AG09319 (cell line): ENCODE measurements at regions not wholly inside any gene's neighbourhood (a gene's known extent, or its start where the extent isn't known, plus 50 kb on each side); places are given as distances from the start of the nearest gene placed in this dataset.

Experiments used
- DNase-seq: peaks from one replicate; pipeline ENCODE4 v3.0.0-alpha.2; 2010; ENCODE audit warnings: low read depth; ENCODE audit errors: extremely low read depth
- CTCF ChIP-seq: IDR thresholded peaks from 2 replicates; pipeline ENCODE4 v1.5.1; 2011; ENCODE audit warnings: low read depth, mild to moderate bottlenecking, inconsistent platforms, low read length, moderate library complexity

GRCh38 chr4:81572402-81572801 lies 100.7 kb upstream of the RASGEF1B start:
- TF ChIP-seq CTCF: no peak

GRCh38 chr4:81571105-81571504 lies 99.4 kb upstream of the RASGEF1B start:
- no peak for TF ChIP-seq CTCF
- no peak for DNase-seq

More at GRCh38 chr4:81572402-81572801, 100.7 kb upstream of the RASGEF1B start:
- no peak for DNase-seq

- no peak for DNase-seq
- no peak for TF ChIP-seq CTCF
These were observed 94.5 kb upstream of the RASGEF1B start for GRCh38 chr4:81566161-81566591.

GRCh38 chr4:81565142-81565870 lies 93.6 kb upstream of the RASGEF1B start:
- no peak for TF ChIP-seq CTCF
- no peak for DNase-seq

GRCh38 chr4:81564025-81564424 lies 92.3 kb upstream of the RASGEF1B start:
- DNase-seq: no peak
- no peak for TF ChIP-seq CTCF

GRCh38 chr4:81562093-81562492 lies 90.4 kb upstream of the RASGEF1B start:
- DNase-seq: no peak
- no peak for TF ChIP-seq CTCF

- TF ChIP-seq CTCF: no peak
- no peak for DNase-seq
These were observed 85.6 kb upstream of the RASGEF1B start for GRCh38 chr4:81557306-81557705.
